Thymus (tissue), 11 donors: ENCODE measurements at regions not wholly inside any gene's neighbourhood (a gene's known extent, or its start where the extent isn't known, plus 50 kb on each side); places are given as distances from the start of the nearest gene placed in this dataset.
"Not testable (repeated sequence)": the region's sequence is repeated elsewhere in the genome, so short reads cannot be mapped to it uniquely, and the experiment has no call there.

Experiments
- DNase-seq, 9 donors: peaks; one replicate each; pipeline ENCODE4 v3.0.0-alpha.2; 2013; ENCODE audit warnings: low spot score in 9 of 9, low read depth in 6 of 9, missing footprints in 1 of 9
- H3K27ac ChIP-seq, 2 donors: one replicate each; pipeline ENCODE4 v1.5.1; 2013; ENCODE audit warnings: control low read depth in 1 of 2, low read depth in 1 of 2, low read length in 1 of 2, mild to moderate bottlenecking in 1 of 2, moderate library complexity in 1 of 2
- H3K27me3 ChIP-seq, 2 donors: one replicate each; pipeline ENCODE4 v1.5.1; 2013; ENCODE audit warnings: low read length in 1 of 2; ENCODE audit not compliant: control insufficient read depth in 2 of 2, insufficient read depth in 1 of 2
- H3K36me3 ChIP-seq, 2 donors: one replicate each; pipeline ENCODE4 v1.5.1; 2013; ENCODE audit warnings: low read length in 1 of 2, mild to moderate bottlenecking in 1 of 2, moderate library complexity in 1 of 2; ENCODE audit not compliant: control insufficient read depth in 2 of 2, insufficient read depth in 2 of 2
- H3K4me1 ChIP-seq, 2 donors: one replicate each; pipeline ENCODE4 v1.5.1; 2013; ENCODE audit warnings: low read length in 2 of 2; ENCODE audit not compliant: control insufficient read depth in 2 of 2, insufficient read depth in 2 of 2
- H3K4me3 ChIP-seq, 2 donors: one replicate each; pipeline ENCODE4 v1.5.1; 2013; ENCODE audit warnings: low read length in 2 of 2, control low read depth in 1 of 2, mild to moderate bottlenecking in 1 of 2
- H3K9me3 ChIP-seq, 2 donors: one replicate each; pipeline ENCODE4 v1.5.1; 2013; ENCODE audit warnings: low read length in 1 of 2, mild to moderate bottlenecking in 1 of 2; ENCODE audit not compliant: control insufficient read depth in 2 of 2, insufficient read depth in 1 of 2
- WGBS: extraction: QIAGEN DNeasy Blood & Tissue Kit; methylation state at CpG from one replicate; pipeline ENCODE4 v1.1.7; 2013; 5-methylcytosine and 5-hydroxymethylcytosine counted together
- donor health status: healthy.

GRCh38 chr2:31688282-31688681 lies 107.5 kb upstream of the SRD5A2 start:
- DNase-seq = no peak

GRCh38 chr2:31683506-31683905 lies 102.8 kb upstream of the SRD5A2 start:
- not testable (repeated sequence) for H3K4me1 ChIP-seq, H3K27ac ChIP-seq, DNase-seq, H3K36me3 ChIP-seq, H3K27me3 ChIP-seq, H3K4me3 ChIP-seq
- H3K9me3 ChIP-seq = peaks cover 2 to 13% of the 10 kb centered on the region in 2 donors
- 70% methylated on average over 4 of the region's 4 CpGs for WGBS

More at GRCh38 chr2:31688282-31688681, 107.5 kb upstream of the SRD5A2 start:
- Histone ChIP-seq H3K4me3 (no peak overlapping the region), H3K36me3 (no peaks in the 10 kb centered on the region), H3K4me1 (no peaks in the 10 kb centered on the region), H3K9me3 (peaks cover 5 to 17% of the 10 kb centered on the region in 2 donors), H3K27ac (no peak overlapping the region), H3K27me3 (no peaks in the 10 kb centered on the region)
- 43% methylated on average over 4 of the region's 4 CpGs for WGBS

- Histone ChIP-seq H3K27me3 (no peaks in the 10 kb centered on the region), H3K4me3 (no peak overlapping the region), H3K9me3 (peaks cover 0 to 12% of the 10 kb centered on the region in 2 donors), H3K4me1 (no peaks in the 10 kb centered on the region), H3K36me3 (no peaks in the 10 kb centered on the region), H3K27ac (no peak overlapping the region)
- WGBS = 58% methylated on average over 3 of the region's 3 CpGs
- no peak for DNase-seq
Observed at GRCh38 chr2:31675485-31675901, 94.8 kb upstream of the SRD5A2 start.

GRCh38 chr2:31674446-31674845 lies 93.7 kb upstream of the SRD5A2 start:
- H3K4me3 ChIP-seq = no peak overlapping the region
- 92% methylated on average over 2 of the region's 2 CpGs for WGBS
- H3K9me3 ChIP-seq = peaks cover 0 to 12% of the 10 kb centered on the region in 2 donors
- no peak for DNase-seq
- H3K4me1 ChIP-seq = no peaks in the 10 kb centered on the region
- no peaks in the 10 kb centered on the region for H3K27me3 ChIP-seq
- H3K27ac ChIP-seq = no peak overlapping the region
- no peaks in the 10 kb centered on the region for H3K36me3 ChIP-seq

- no peaks in the 10 kb centered on the region for H3K4me1 ChIP-seq
- DNase-seq = no peak
- H3K27me3 ChIP-seq = no peaks in the 10 kb centered on the region
- H3K27ac ChIP-seq = no peak overlapping the region
- no peaks in the 10 kb centered on the region for H3K9me3 ChIP-seq
- H3K36me3 ChIP-seq = no peaks in the 10 kb centered on the region
- WGBS = 81% methylated on average over 1 of the region's 1 CpG
- no peak overlapping the region for H3K4me3 ChIP-seq
Observed at GRCh38 chr2:31666878-31667277, 86.1 kb upstream of the SRD5A2 start.

GRCh38 chr2:31664949-31665724 lies 84.4 kb upstream of the SRD5A2 start:
- Histone ChIP-seq H3K9me3 (no peaks in the 10 kb centered on the region), H3K36me3 (no peaks in the 10 kb centered on the region), H3K4me3 (no peak overlapping the region), H3K4me1 (no peaks in the 10 kb centered on the region), H3K27ac (no peak overlapping the region), H3K27me3 (no peaks in the 10 kb centered on the region)
- WGBS = 93% methylated on average over 2 of the region's 2 CpGs
- DNase-seq = no peak

GRCh38 chr2:31660812-31661335 lies 80.1 kb upstream of the SRD5A2 start:
- WGBS = 90% methylated on average over 2 of the region's 2 CpGs
- H3K27ac ChIP-seq = no peak overlapping the region
- no peaks in the 10 kb centered on the region for H3K9me3 ChIP-seq
- no peaks in the 10 kb centered on the region for H3K4me1 ChIP-seq
- H3K27me3 ChIP-seq = no peaks in the 10 kb centered on the region
- H3K4me3 ChIP-seq = no peak overlapping the region
- H3K36me3 ChIP-seq = no peaks in the 10 kb centered on the region
- DNase-seq = no peak

GRCh38 chr2:31660165-31660564 lies 79.4 kb upstream of the SRD5A2 start:
- no peak overlapping the region for H3K4me3 ChIP-seq
- no peaks in the 10 kb centered on the region for H3K4me1 ChIP-seq
- no peaks in the 10 kb centered on the region for H3K9me3 ChIP-seq
- H3K36me3 ChIP-seq = no peaks in the 10 kb centered on the region
- WGBS = 97% methylated on average over 2 of the region's 2 CpGs
- no peaks in the 10 kb centered on the region for H3K27me3 ChIP-seq
- DNase-seq = no peak
- no peak overlapping the region for H3K27ac ChIP-seq

- DNase-seq = no peak
- Histone ChIP-seq H3K4me3 (no peak overlapping the region), H3K36me3 (no peaks in the 10 kb centered on the region), H3K9me3 (no peaks in the 10 kb centered on the region), H3K27ac (no peak overlapping the region), H3K27me3 (no peaks in the 10 kb centered on the region), H3K4me1 (no peaks in the 10 kb centered on the region)
- 85% methylated on average over 2 of the region's 2 CpGs for WGBS
Observed at GRCh38 chr2:31654241-31654640, 73.5 kb upstream of the SRD5A2 start.
